ENCODE measurements at regions not wholly inside any gene's neighbourhood (a gene's known extent, or its start where the extent isn't known, plus 50 kb on each side); places are given as distances from the start of the nearest gene placed in this dataset.

- intact Hi-C loops (cut with micrococcal nuclease) = no loop called here
These were observed 585.9 kb downstream of the OTOL1 start for GRCh38 chr3:162082516-162082915.

GRCh38 chr3:162087361-162087760 lies 590.8 kb downstream of the OTOL1 start:
- no peak for TF ChIP-seq CTCF (IDR thresholded peaks at IDR 0.05; ENCODE audit: borderline replicate concordance)
- no peaks in the 10 kb centered on the region for H3K27me3 ChIP-seq (ENCODE audit: low read depth)
- no peaks in the 10 kb centered on the region for H3K36me3 ChIP-seq
- H3K27ac ChIP-seq (replicated peaks) = no peak overlapping the region
- H3K4me1 ChIP-seq = peaks cover 6% of the 10 kb centered on the region
- DNase-seq = no peak
- peaks cover 11% of the 10 kb centered on the region for H3K9me3 ChIP-seq (replicated peaks)
- intact Hi-C loops (cut with micrococcal nuclease) = no loop called here
- no peak overlapping the region for H3K4me3 ChIP-seq

More at GRCh38 chr3:162082516-162082915, 585.9 kb downstream of the OTOL1 start:
- no peak overlapping the region for H3K4me3 ChIP-seq
- H3K36me3 ChIP-seq = no peaks in the 10 kb centered on the region
- H3K27me3 ChIP-seq (ENCODE audit: low read depth) = no peaks in the 10 kb centered on the region
- TF ChIP-seq CTCF (IDR thresholded peaks at IDR 0.05; ENCODE audit: borderline replicate concordance) = no peak
- H3K9me3 ChIP-seq (replicated peaks) = no peaks in the 10 kb centered on the region
- peaks cover 1% of the 10 kb centered on the region for H3K4me1 ChIP-seq
- no peak for DNase-seq
- H3K27ac ChIP-seq (replicated peaks) = no peak overlapping the region

- TF ChIP-seq CTCF (IDR thresholded peaks at IDR 0.05; ENCODE audit: borderline replicate concordance) = no peak
- Histone ChIP-seq H3K36me3 (no peaks in the 10 kb centered on the region), H3K27ac (replicated peaks) (no peak overlapping the region), H3K4me3 (no peak overlapping the region), H3K4me1 (peaks cover 2% of the 10 kb centered on the region), H3K27me3 (ENCODE audit: low read depth) (no peaks in the 10 kb centered on the region), H3K9me3 (replicated peaks) (peaks cover 16% of the 10 kb centered on the region)
- intact Hi-C loops (cut with micrococcal nuclease) = no loop called here
- DNase-seq = no peak
These were observed 596.1 kb downstream of the OTOL1 start for GRCh38 chr3:162092751-162093150.

- no peaks in the 10 kb centered on the region for H3K4me1 ChIP-seq
- intact Hi-C loops (cut with micrococcal nuclease) = no loop called here
- no peak for DNase-seq
These were observed 597.7 kb downstream of the OTOL1 start for GRCh38 chr3:162094301-162094700.

GRCh38 chr3:162096874-162097273 lies 600.3 kb downstream of the OTOL1 start:
- intact Hi-C loops (cut with micrococcal nuclease) = no loop called here
- H3K4me1 ChIP-seq = no peaks in the 10 kb centered on the region
- TF ChIP-seq CTCF (IDR thresholded peaks at IDR 0.05; ENCODE audit: borderline replicate concordance) = no peak
- H3K36me3 ChIP-seq = no peaks in the 10 kb centered on the region
- no peak overlapping the region for H3K4me3 ChIP-seq
- no peaks in the 10 kb centered on the region for H3K27me3 ChIP-seq (ENCODE audit: low read depth)
- H3K27ac ChIP-seq (replicated peaks) = no peak overlapping the region
- DNase-seq = no peak
- H3K9me3 ChIP-seq (replicated peaks) = peaks cover 9% of the 10 kb centered on the region

More at GRCh38 chr3:162094301-162094700, 597.7 kb downstream of the OTOL1 start:
- TF ChIP-seq CTCF (IDR thresholded peaks at IDR 0.05; ENCODE audit: borderline replicate concordance) = no peak
- H3K27ac ChIP-seq (replicated peaks) = no peak overlapping the region
- no peaks in the 10 kb centered on the region for H3K27me3 ChIP-seq (ENCODE audit: low read depth)
- peaks cover 16% of the 10 kb centered on the region for H3K9me3 ChIP-seq (replicated peaks)
- no peak overlapping the region for H3K4me3 ChIP-seq
- H3K36me3 ChIP-seq = no peaks in the 10 kb centered on the region

- Histone ChIP-seq H3K27ac (replicated peaks) (no peak overlapping the region), H3K27me3 (ENCODE audit: low read depth) (no peaks in the 10 kb centered on the region), H3K36me3 (no peaks in the 10 kb centered on the region), H3K9me3 (replicated peaks) (no peaks in the 10 kb centered on the region), H3K4me3 (no peak overlapping the region), H3K4me1 (no peaks in the 10 kb centered on the region)
- intact Hi-C loops (cut with micrococcal nuclease) = no loop called here
- DNase-seq = no peak
- no peak for TF ChIP-seq CTCF (IDR thresholded peaks at IDR 0.05; ENCODE audit: borderline replicate concordance)
These were observed 607.2 kb downstream of the OTOL1 start for GRCh38 chr3:162103808-162104207.
